CD4-positive, alpha-beta memory T cell (primary cell): ENCODE measurements at regions not wholly inside any gene's neighbourhood (a gene's known extent, or its start where the extent isn't known, plus 50 kb on each side); places are given as distances from the start of the nearest gene placed in this dataset.
A peak's percentile ranks its signal among the peaks of the same experiment; 100 is the strongest.

Experiments used
- CTCF ChIA-PET: fragments of 350-600 bp; sonication (Branson Sonifier 250); formaldehyde crosslinking; loops from one replicate; lab custom pipeline; 2021; ENCODE audit warnings: inconsistent platforms; ENCODE audit not compliant: partially characterized antibody; lab: Charles Lee
- POLR2A ChIA-PET: fragments of 350-600 bp; sonication (Branson Sonifier 250); formaldehyde crosslinking; loops from one replicate; lab custom pipeline; 2021; ENCODE audit not compliant: partially characterized antibody; lab: Charles Lee
- DNase-seq, 5 donors: peaks; one replicate each; pipeline versions ENCODE4 v3.0.0 to v3.0.0-alpha.2; 2020 to 2022; ENCODE audit warnings: mixed read lengths in 1 of 5
- H3K27ac ChIP-seq: one replicate; pipeline ENCODE4 v1.7.0; 2013; ENCODE audit warnings: low read depth, low read length
- H3K27me3 ChIP-seq: 2 replicates; pipeline ENCODE4 v1.7.0; 2013; ENCODE audit warnings: mild to moderate bottlenecking, low read length, moderate library complexity; ENCODE audit not compliant: insufficient read depth
- H3K36me3 ChIP-seq: 2 replicates; pipeline ENCODE4 v1.7.0; 2013; ENCODE audit warnings: mild to moderate bottlenecking, low read length, moderate library complexity; ENCODE audit not compliant: insufficient read depth
- H3K4me1 ChIP-seq: 2 replicates; pipeline ENCODE4 v1.7.0; 2013; ENCODE audit warnings: mild to moderate bottlenecking, low read length, moderate library complexity; ENCODE audit not compliant: insufficient read depth
- H3K4me3 ChIP-seq, 2 donors: one replicate each; pipeline ENCODE4 v1.7.0; 2013; ENCODE audit warnings: low read length in 2 of 2, mild to moderate bottlenecking in 1 of 2
- H3K9me3 ChIP-seq, 2 donors: one replicate each; pipeline ENCODE4 v1.7.0; 2013; ENCODE audit warnings: low read length in 2 of 2, control low read depth in 1 of 2; ENCODE audit not compliant: control insufficient read depth in 1 of 2
- H3K27ac Mint-ChIP-seq, 7 donors: one replicate each; pipeline ENCODE4 v1.8.0; 2020 to 2021; ENCODE audit warnings: mixed read lengths in 7 of 7, mild to moderate bottlenecking in 6 of 7, inconsistent platforms in 3 of 7, moderate library complexity in 3 of 7
- H3K27me3 Mint-ChIP-seq, 2 donors: one replicate each; pipeline ENCODE4 v1.8.0; 2020 to 2021; ENCODE audit warnings: mixed read lengths in 2 of 2
- H3K36me3 Mint-ChIP-seq, 2 donors: one replicate each; pipeline ENCODE4 v1.8.0; 2020 to 2021; ENCODE audit warnings: mixed read lengths in 2 of 2, inconsistent platforms in 1 of 2, mild to moderate bottlenecking in 1 of 2
- H3K4me1 Mint-ChIP-seq, 4 donors: one replicate each; pipeline ENCODE4 v1.8.0; 2020 to 2021; ENCODE audit warnings: mixed read lengths in 4 of 4, mild to moderate bottlenecking in 1 of 4
- H3K4me3 Mint-ChIP-seq, 8 donors: one replicate each; pipeline ENCODE4 v1.8.0; 2020 to 2021; ENCODE audit warnings: mixed read lengths in 8 of 8, mild to moderate bottlenecking in 7 of 8, moderate library complexity in 6 of 8, inconsistent platforms in 3 of 8
- H3K9me3 Mint-ChIP-seq, 8 donors: one replicate each; pipeline ENCODE4 v1.8.0; 2020 to 2021; ENCODE audit warnings: mixed read lengths in 8 of 8, mild to moderate bottlenecking in 5 of 8, inconsistent platforms in 3 of 8, moderate library complexity in 1 of 8
- intact Hi-C: fragments of 100-400 bp; cut with micrococcal nuclease; formaldehyde crosslinking; loops from one replicate; pipeline ENCODE4 v1.15.1; 2023

DNA sequence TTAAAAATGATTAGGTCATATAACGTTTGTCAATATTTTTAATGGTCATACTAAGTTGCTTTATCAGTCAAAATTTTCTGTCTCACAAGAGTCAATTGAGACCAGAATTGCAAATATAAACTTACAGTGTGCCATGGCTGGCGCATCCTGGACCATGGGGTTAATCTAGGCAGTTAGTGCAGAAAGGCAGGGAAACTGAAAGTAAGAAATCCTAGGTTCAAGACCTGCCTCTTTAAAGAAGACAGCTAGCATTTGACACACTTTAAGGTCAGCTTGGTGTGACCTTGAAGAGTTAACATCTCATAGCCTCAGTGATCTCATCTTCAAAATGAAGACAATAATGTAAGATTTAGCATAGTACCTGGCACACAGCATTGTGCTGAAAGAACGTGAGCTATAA, 210.0 kb upstream of the DAB1 start:
- ChIA-PET POLR2A (no interaction called here), CTCF (no interaction called here)
- Histone ChIP-seq H3K9me3 (no peaks in the 10 kb centered on the region), H3K4me1 (no peaks in the 10 kb centered on the region), H3K27me3 (no peaks in the 10 kb centered on the region), H3K4me3 (no peak overlapping the region), H3K27ac (no peak overlapping the region), H3K36me3 (no peaks in the 10 kb centered on the region)
- Mint-ChIP-seq H3K36me3 (no peaks in the 10 kb centered on the region), H3K4me3 (no peak overlapping the region), H3K4me1 (no peaks in the 10 kb centered on the region), H3K27ac (no peak overlapping the region), H3K9me3 (peaks cover 0 to 4% (median 0%) of the 10 kb centered on the region in 8 donors), H3K27me3 (peaks cover 0 to 15% of the 10 kb centered on the region in 2 donors)
- no peak for DNase-seq
- intact Hi-C loops: no loop called here

- CTCF ChIA-PET: no interaction called here
These were observed 209.2 kb upstream of the DAB1 start for GRCh38 chr1:57633056-57633455.

DNA sequence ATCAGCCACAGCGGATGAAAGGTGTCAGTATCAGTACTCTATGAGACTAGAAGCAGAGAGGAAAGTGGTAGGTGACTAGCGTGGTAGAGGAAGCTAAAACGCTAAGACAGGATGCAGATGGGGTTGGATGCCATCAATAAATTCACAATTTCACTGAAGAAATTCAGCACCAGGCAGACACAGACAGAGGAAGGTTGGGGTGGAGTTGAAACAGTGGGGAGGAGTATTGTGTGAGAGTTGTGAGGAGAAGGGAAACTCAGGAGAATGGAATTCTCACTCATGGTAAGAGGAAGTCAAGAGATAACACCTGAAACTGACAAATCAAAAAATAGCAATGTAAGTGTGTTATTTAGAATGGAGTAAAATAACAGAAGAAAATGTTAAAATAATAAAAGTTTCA, 208.5 kb upstream of the DAB1 start:
- no peak overlapping the region for H3K4me3 Mint-ChIP-seq
- POLR2A ChIA-PET: no interaction called here
- intact Hi-C loops: no loop called here
- Histone ChIP-seq H3K36me3 (no peaks in the 10 kb centered on the region), H3K9me3 (no peaks in the 10 kb centered on the region), H3K27ac (no peak overlapping the region), H3K4me1 (no peaks in the 10 kb centered on the region), H3K27me3 (no peaks in the 10 kb centered on the region), H3K4me3 (no peak overlapping the region)
- H3K27ac Mint-ChIP-seq: no peak overlapping the region
- no peaks in the 10 kb centered on the region for H3K36me3 Mint-ChIP-seq
- DNase-seq: no peak
- peaks cover 0 to 15% of the 10 kb centered on the region in 2 donors for H3K27me3 Mint-ChIP-seq
- H3K9me3 Mint-ChIP-seq: peaks cover 0 to 4% (median 0%) of the 10 kb centered on the region in 8 donors
- CTCF ChIA-PET: no interaction called here
- H3K4me1 Mint-ChIP-seq: no peaks in the 10 kb centered on the region

More at GRCh38 chr1:57633056-57633455, 209.2 kb upstream of the DAB1 start:
- Histone ChIP-seq H3K27me3 (no peaks in the 10 kb centered on the region), H3K9me3 (no peaks in the 10 kb centered on the region), H3K27ac (no peak overlapping the region), H3K4me1 (no peaks in the 10 kb centered on the region), H3K36me3 (no peaks in the 10 kb centered on the region), H3K4me3 (no peak overlapping the region)
- H3K9me3 Mint-ChIP-seq: peaks cover 0 to 4% (median 0%) of the 10 kb centered on the region in 8 donors
- no peak overlapping the region for H3K4me3 Mint-ChIP-seq
- no peaks in the 10 kb centered on the region for H3K36me3 Mint-ChIP-seq
- intact Hi-C loops: no loop called here
- DNase-seq: no peak
- H3K4me1 Mint-ChIP-seq: no peaks in the 10 kb centered on the region
- H3K27me3 Mint-ChIP-seq: peaks cover 0 to 15% of the 10 kb centered on the region in 2 donors
- POLR2A ChIA-PET: no interaction called here
- no peak overlapping the region for H3K27ac Mint-ChIP-seq

DNA sequence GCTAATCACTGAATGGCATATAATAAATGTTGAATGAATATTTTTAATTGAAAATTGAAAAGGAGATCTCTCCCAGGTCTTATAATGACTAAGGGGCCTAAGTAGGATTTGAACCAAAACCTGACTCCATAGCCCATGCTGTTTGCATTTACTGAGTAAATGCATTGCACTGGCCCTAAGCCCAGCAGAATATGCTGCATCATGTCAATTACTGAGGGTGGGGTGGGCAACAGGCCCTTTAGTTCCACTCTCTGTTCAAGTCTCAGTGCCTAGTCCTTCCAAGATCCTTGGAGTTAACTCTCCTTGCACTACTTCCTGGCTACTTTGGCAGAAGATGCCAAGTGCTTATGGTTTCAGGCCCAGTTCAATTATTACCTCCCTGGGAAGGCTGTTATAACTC, 203.8 kb upstream of the DAB1 start:
- POLR2A ChIA-PET: no interaction called here
- intact Hi-C loops: no loop called here
- no peak overlapping the region for H3K27ac ChIP-seq

DNA sequence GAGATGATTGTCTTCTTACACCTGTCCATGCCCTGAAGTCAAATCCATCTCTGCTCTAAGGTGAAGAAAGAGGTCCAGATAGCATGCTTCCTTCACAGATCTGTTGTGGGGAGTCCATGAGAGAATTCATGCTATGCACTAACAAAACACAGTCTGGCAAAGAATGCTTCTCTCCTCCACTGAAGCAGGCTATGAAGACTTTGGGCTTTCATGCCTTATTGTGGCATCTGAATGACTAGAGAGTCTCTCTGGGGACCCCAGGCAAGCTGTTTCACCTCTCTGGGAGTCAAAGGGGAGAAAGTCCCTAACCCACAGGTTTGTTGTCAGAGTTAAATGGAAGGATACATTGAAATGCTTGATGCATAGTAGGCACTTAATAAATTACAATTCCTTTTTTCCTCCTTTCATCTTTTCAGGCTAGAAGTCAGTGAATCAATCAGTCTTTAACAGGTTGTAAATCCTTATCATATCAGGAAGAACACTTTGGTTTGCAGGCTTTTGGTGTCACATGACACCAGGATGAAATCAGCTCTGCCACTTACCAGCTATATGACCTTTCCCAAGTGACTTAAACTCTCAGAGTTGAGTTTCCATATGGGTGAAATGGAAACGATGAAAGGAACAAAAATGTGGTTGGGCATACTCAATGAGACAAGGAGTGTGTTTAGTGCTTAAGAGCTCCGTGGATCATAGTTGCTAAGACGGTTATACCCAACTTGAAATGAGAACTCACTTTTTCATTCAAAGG, 200.1 kb upstream of the DAB1 start:
- CTCF ChIA-PET: no interaction called here

More for the DNA sequence above, 203.8 kb upstream of the DAB1 start:
- H3K27me3 Mint-ChIP-seq: peaks cover 0 to 4% of the 10 kb centered on the region in 2 donors
- no peaks in the 10 kb centered on the region for H3K9me3 ChIP-seq
- peaks cover 0 to 5% (median 0%) of the 10 kb centered on the region in 8 donors for H3K9me3 Mint-ChIP-seq
- CTCF ChIA-PET: no interaction called here
- DNase-seq: no peak
- H3K4me3 ChIP-seq: no peak overlapping the region
- H3K4me1 Mint-ChIP-seq: no peaks in the 10 kb centered on the region
- H3K27me3 ChIP-seq: no peaks in the 10 kb centered on the region
- H3K4me1 ChIP-seq: no peaks in the 10 kb centered on the region
- H3K4me3 Mint-ChIP-seq: no peak overlapping the region
- H3K36me3 ChIP-seq: no peaks in the 10 kb centered on the region
- no peaks in the 10 kb centered on the region for H3K36me3 Mint-ChIP-seq
- no peak overlapping the region for H3K27ac Mint-ChIP-seq

GRCh38 chr1:57623039-57623790, 199.4 kb upstream of the DAB1 start:
- no peaks in the 10 kb centered on the region for H3K36me3 ChIP-seq
- H3K27me3 ChIP-seq: no peaks in the 10 kb centered on the region
- Mint-ChIP-seq H3K27me3 (no peaks in the 10 kb centered on the region), H3K4me3 (peak overlapping the region in 1 of 8 donors; percentile 30), H3K36me3 (no peaks in the 10 kb centered on the region), H3K9me3 (peaks cover 0 to 3% (median 0%) of the 10 kb centered on the region in 8 donors), H3K4me1 (no peaks in the 10 kb centered on the region), H3K27ac (no peak overlapping the region)
- H3K27ac ChIP-seq: no peak overlapping the region
- ChIA-PET CTCF (no interaction called here), POLR2A (no interaction called here)
- no peaks in the 10 kb centered on the region for H3K9me3 ChIP-seq
- DNase-seq: no peak
- no peak overlapping the region for H3K4me3 ChIP-seq
- no peaks in the 10 kb centered on the region for H3K4me1 ChIP-seq
- intact Hi-C loops: no loop called here

More for the DNA sequence above, 200.1 kb upstream of the DAB1 start:
- no peaks in the 10 kb centered on the region for H3K9me3 ChIP-seq
- H3K27ac ChIP-seq: no peak overlapping the region
- no peaks in the 10 kb centered on the region for H3K36me3 ChIP-seq
- H3K27ac Mint-ChIP-seq: no peak overlapping the region
- no peaks in the 10 kb centered on the region for H3K4me1 Mint-ChIP-seq
- H3K4me1 ChIP-seq: no peaks in the 10 kb centered on the region
- H3K27me3 ChIP-seq: no peaks in the 10 kb centered on the region
- no peaks in the 10 kb centered on the region for H3K36me3 Mint-ChIP-seq
- no peak overlapping the region for H3K4me3 Mint-ChIP-seq
- H3K27me3 Mint-ChIP-seq: no peaks in the 10 kb centered on the region
- POLR2A ChIA-PET: no interaction called here
- DNase-seq: peak in 1 of 5 donors; percentile 28
- intact Hi-C loops: no loop called here
- peaks cover 0 to 3% (median 0%) of the 10 kb centered on the region in 8 donors for H3K9me3 Mint-ChIP-seq
- H3K4me3 ChIP-seq: no peak overlapping the region

GRCh38 chr1:57621776-57622175, 197.9 kb upstream of the DAB1 start:
- no peaks in the 10 kb centered on the region for H3K9me3 ChIP-seq
- no peaks in the 10 kb centered on the region for H3K36me3 Mint-ChIP-seq
- H3K9me3 Mint-ChIP-seq: no peaks in the 10 kb centered on the region
- intact Hi-C loops: no loop called here
- H3K4me1 Mint-ChIP-seq: no peaks in the 10 kb centered on the region
- H3K27me3 ChIP-seq: no peaks in the 10 kb centered on the region
- peaks cover 2 to 4% of the 10 kb centered on the region in 2 donors for H3K27me3 Mint-ChIP-seq
- no peaks in the 10 kb centered on the region for H3K4me1 ChIP-seq
- no peak overlapping the region for H3K27ac ChIP-seq
- no peak for DNase-seq
- H3K4me3 ChIP-seq: no peak overlapping the region
- POLR2A ChIA-PET: no interaction called here
- no peak overlapping the region for H3K4me3 Mint-ChIP-seq
- H3K27ac Mint-ChIP-seq: no peak overlapping the region
- CTCF ChIA-PET: no interaction called here
- no peaks in the 10 kb centered on the region for H3K36me3 ChIP-seq
